H9 (cell line): ENCODE measurements at regions not wholly inside any gene's neighbourhood (a gene's known extent, or its start where the extent isn't known, plus 50 kb on each side); places are given as distances from the start of the nearest gene placed in this dataset.

Experiments
- DNase-seq: peaks from one replicate; pipeline ENCODE4 v3.0.0-alpha.2; 2017
- H2AFZ ChIP-seq: one replicate; pipeline ENCODE4 v1.6.1; 2013; ENCODE audit warnings: mild to moderate bottlenecking, low read length, control low read depth, moderate library complexity
- H2AK5ac ChIP-seq: 2 replicates; pipeline ENCODE4 v1.6.1; 2013; ENCODE audit warnings: low read length, control low read depth, mixed read lengths; ENCODE audit not compliant: insufficient read length
- H2BK120ac ChIP-seq: one replicate; pipeline ENCODE4 v1.6.1; 2013; ENCODE audit warnings: low read depth, mild to moderate bottlenecking, low read length, control low read depth, inconsistent platforms; ENCODE audit not compliant: poor library complexity, severe bottlenecking
- H2BK12ac ChIP-seq: 2 replicates; pipeline ENCODE4 v1.6.1; 2013; ENCODE audit warnings: low read length, control low read depth, mixed read lengths, low read depth; ENCODE audit not compliant: insufficient read length
- H2BK15ac ChIP-seq: 2 replicates; pipeline ENCODE4 v1.6.1; 2013; ENCODE audit warnings: low read depth, low read length, control low read depth
- H2BK20ac ChIP-seq: one replicate; pipeline ENCODE4 v1.6.1; 2013; ENCODE audit warnings: low read depth, mild to moderate bottlenecking, low read length, control low read depth, inconsistent platforms; ENCODE audit not compliant: poor library complexity, severe bottlenecking
- H2BK5ac ChIP-seq: 2 replicates; pipeline ENCODE4 v1.6.1; 2013; ENCODE audit warnings: low read length, control low read depth, mixed read lengths; ENCODE audit not compliant: insufficient read length
- H3K14ac ChIP-seq: 2 replicates; pipeline ENCODE4 v1.6.1; 2013; ENCODE audit warnings: low read length, control low read depth; ENCODE audit not compliant: insufficient read depth
- H3K18ac ChIP-seq: 2 replicates; pipeline ENCODE4 v1.6.1; 2013; ENCODE audit warnings: low read depth, mild to moderate bottlenecking, mixed read lengths, low read length, control low read depth; ENCODE audit not compliant: insufficient read length
- H3K23ac ChIP-seq: 2 replicates; pipeline ENCODE4 v1.6.1; 2013; ENCODE audit warnings: low read length, control low read depth, mixed read lengths, low read depth; ENCODE audit not compliant: insufficient read length
- H3K23me2 ChIP-seq: 2 replicates; pipeline ENCODE4 v1.6.1; 2013; ENCODE audit warnings: low read depth, mild to moderate bottlenecking, mixed read lengths, low read length, control low read depth; ENCODE audit not compliant: insufficient read length, poor library complexity, severe bottlenecking
- H3K27ac ChIP-seq: 2 replicates; pipeline ENCODE4 v1.5.1; 2013; ENCODE audit warnings: low read length, control low read depth, mixed read lengths, low read depth; ENCODE audit not compliant: insufficient read length
- H3K27me3 ChIP-seq: 2 replicates; pipeline ENCODE4 v1.6.1; 2013; ENCODE audit warnings: low read length, control low read depth, inconsistent platforms; ENCODE audit not compliant: insufficient read depth
- H3K4ac ChIP-seq: 2 replicates; pipeline ENCODE4 v1.6.1; 2013; ENCODE audit warnings: low read depth, mild to moderate bottlenecking, control low read depth, inconsistent platforms, low read length, moderate library complexity
- H3K4me1 ChIP-seq: 2 replicates; pipeline ENCODE4 v1.6.1; 2013; ENCODE audit warnings: low read length, control low read depth, inconsistent platforms; ENCODE audit not compliant: insufficient read depth
- H3K4me2 ChIP-seq: 2 replicates; pipeline ENCODE4 v1.6.1; 2013; ENCODE audit warnings: low read length, control low read depth, mixed read lengths; ENCODE audit not compliant: insufficient read length, insufficient read depth
- H3K56ac ChIP-seq: 2 replicates; pipeline ENCODE4 v1.6.1; 2013; ENCODE audit warnings: low read depth, mild to moderate bottlenecking, mixed read lengths, low read length, control low read depth; ENCODE audit not compliant: insufficient read length
- H3K79me1 ChIP-seq: 2 replicates; pipeline ENCODE4 v1.6.1; 2013; ENCODE audit warnings: low read depth, mild to moderate bottlenecking, moderate library complexity, low read length, control low read depth, inconsistent platforms; ENCODE audit not compliant: insufficient read depth, poor library complexity, severe bottlenecking
- H3K79me2 ChIP-seq: 2 replicates; pipeline ENCODE4 v1.6.1; 2013; ENCODE audit warnings: low read length, control low read depth, inconsistent platforms; ENCODE audit not compliant: insufficient read depth
- H3K9ac ChIP-seq: 2 replicates; pipeline ENCODE4 v1.6.1; 2013; ENCODE audit warnings: low read length, control low read depth, mixed read lengths; ENCODE audit not compliant: insufficient read length; ENCODE audit errors: extremely low read depth
- H3K9me3 ChIP-seq: one replicate; pipeline ENCODE4 v1.6.1; 2013; ENCODE audit warnings: low read depth, low read length, inconsistent platforms; ENCODE audit not compliant: control insufficient read depth
- H3T11ph ChIP-seq: one replicate; pipeline ENCODE4 v1.6.1; 2013; ENCODE audit warnings: mild to moderate bottlenecking, low read length, control low read depth, inconsistent platforms
- H4K20me1 ChIP-seq: one replicate; pipeline ENCODE4 v1.6.1; 2013; ENCODE audit not compliant: control insufficient read depth, insufficient read length, insufficient read depth
- H4K5ac ChIP-seq: 2 replicates; pipeline ENCODE4 v1.6.1; 2013; ENCODE audit warnings: low read depth, mild to moderate bottlenecking, mixed read lengths, low read length, control low read depth; ENCODE audit not compliant: insufficient read length
- H4K8ac ChIP-seq: replicated peaks from 2 replicates; pipeline ENCODE4 v1.6.1; 2013; ENCODE audit warnings: low read length, control low read depth, mixed read lengths, low read depth; ENCODE audit not compliant: insufficient read length
- H4K91ac ChIP-seq: 2 replicates; pipeline ENCODE4 v1.6.1; 2013; ENCODE audit warnings: low read depth, mild to moderate bottlenecking, moderate library complexity, mixed read lengths, low read length, control low read depth; ENCODE audit not compliant: insufficient read length
- H3K27ac Mint-ChIP-seq, 3 experiments: 2 replicates in 2 of 3; 3 replicates in 1 of 3; pipeline ENCODE4 v1.8.0; 2020 to 2021; ENCODE audit warnings: mixed read lengths in 3 of 3, mild to moderate bottlenecking in 1 of 3, moderate library complexity in 1 of 3
- H3K27me3 Mint-ChIP-seq: 2 replicates; pipeline ENCODE4 v1.8.0; 2021; ENCODE audit warnings: low read depth, mild to moderate bottlenecking, moderate library complexity, mixed read lengths
- H3K36me3 Mint-ChIP-seq, 3 experiments: 2 replicates in 2 of 3; 3 replicates in 1 of 3; pipeline ENCODE4 v1.8.0; 2020 to 2021; ENCODE audit warnings: low read depth in 3 of 3, mixed read lengths in 3 of 3; ENCODE audit not compliant: insufficient read depth in 1 of 3
- H3K4me1 Mint-ChIP-seq, 2 experiments: 2 replicates each; pipeline ENCODE4 v1.8.0; 2020; ENCODE audit warnings: mixed read lengths in 2 of 2
- H3K4me3 Mint-ChIP-seq, 2 experiments: 2 replicates in 1 of 2; 3 replicates in 1 of 2; pipeline ENCODE4 v1.8.0; 2020 to 2021; ENCODE audit warnings: mild to moderate bottlenecking in 2 of 2, mixed read lengths in 2 of 2, moderate library complexity in 1 of 2
- H3K9me3 Mint-ChIP-seq, 2 experiments: 2 replicates in 1 of 2; 3 replicates in 1 of 2; pipeline ENCODE4 v1.8.0; 2020; ENCODE audit warnings: mild to moderate bottlenecking in 2 of 2, mixed read lengths in 2 of 2, moderate library complexity in 1 of 2
- WGBS: extraction: QIAGEN DNeasy Blood & Tissue Kit; methylation state at CpG from one replicate; pipeline ENCODE4 v1.1.7; 2013; ENCODE audit warnings: missing lambda C conversion rate, low lambda C conversion rate, mixed read lengths; ENCODE audit not compliant: insufficient read length; ENCODE audit errors: extremely low coverage; 5-methylcytosine and 5-hydroxymethylcytosine counted together
- TF ChIP-seq, protein P1 (sequence below): fragments of 200-600 bp; sonication (generic); conservative IDR thresholded peaks from 3 replicates; pipeline ENCODE4 v1.8.0; 2021; ENCODE audit warnings: antibody characterized with exemption, mild to moderate bottlenecking

DNA sequence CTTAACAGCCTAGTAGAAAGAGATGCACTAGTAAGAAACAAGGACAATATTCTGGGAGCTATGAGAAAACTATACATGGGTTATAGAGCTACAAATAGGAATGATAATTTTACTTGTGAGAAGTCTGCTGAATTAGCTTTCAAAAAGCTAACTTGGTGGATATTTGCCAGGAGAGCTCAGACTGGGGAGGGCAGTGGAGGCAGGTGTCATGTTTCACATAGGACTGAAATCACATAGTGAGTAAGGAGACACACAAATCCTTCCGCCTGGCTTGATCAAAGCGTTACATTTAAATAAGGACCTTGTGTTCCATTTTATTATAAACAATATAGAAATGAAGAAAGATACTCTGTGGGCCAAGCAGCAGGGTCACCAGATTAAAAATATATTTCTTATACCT lies 235.0 kb downstream of the ISL1 start:
- H2AK5ac ChIP-seq = no peak overlapping the region
- no peak overlapping the region for H2BK15ac ChIP-seq
- H4K91ac ChIP-seq = no peak overlapping the region
- H3T11ph ChIP-seq = no peak overlapping the region
- no peak overlapping the region for H3K23ac ChIP-seq
- DNase-seq = no peak
- H3K4me3 Mint-ChIP-seq = no peak overlapping the region
- H3K27me3 ChIP-seq = no peaks in the 10 kb centered on the region
- H4K5ac ChIP-seq = no peak overlapping the region
- peaks cover 14 to 17% of the 10 kb centered on the region in 2 experiments for H3K4me1 Mint-ChIP-seq
- H3K9ac ChIP-seq = no peak overlapping the region
- no peak overlapping the region for H2BK5ac ChIP-seq
- no peak overlapping the region for H3K18ac ChIP-seq
- no peak overlapping the region for H2AFZ ChIP-seq
- H3K79me2 ChIP-seq = no peaks in the 10 kb centered on the region
- H3K14ac ChIP-seq = no peak overlapping the region
- no CpG with 5 or more reads among the region's 2 CpGs for WGBS
- no peak overlapping the region for H2BK120ac ChIP-seq
- TF ChIP-seq, protein P1, sequence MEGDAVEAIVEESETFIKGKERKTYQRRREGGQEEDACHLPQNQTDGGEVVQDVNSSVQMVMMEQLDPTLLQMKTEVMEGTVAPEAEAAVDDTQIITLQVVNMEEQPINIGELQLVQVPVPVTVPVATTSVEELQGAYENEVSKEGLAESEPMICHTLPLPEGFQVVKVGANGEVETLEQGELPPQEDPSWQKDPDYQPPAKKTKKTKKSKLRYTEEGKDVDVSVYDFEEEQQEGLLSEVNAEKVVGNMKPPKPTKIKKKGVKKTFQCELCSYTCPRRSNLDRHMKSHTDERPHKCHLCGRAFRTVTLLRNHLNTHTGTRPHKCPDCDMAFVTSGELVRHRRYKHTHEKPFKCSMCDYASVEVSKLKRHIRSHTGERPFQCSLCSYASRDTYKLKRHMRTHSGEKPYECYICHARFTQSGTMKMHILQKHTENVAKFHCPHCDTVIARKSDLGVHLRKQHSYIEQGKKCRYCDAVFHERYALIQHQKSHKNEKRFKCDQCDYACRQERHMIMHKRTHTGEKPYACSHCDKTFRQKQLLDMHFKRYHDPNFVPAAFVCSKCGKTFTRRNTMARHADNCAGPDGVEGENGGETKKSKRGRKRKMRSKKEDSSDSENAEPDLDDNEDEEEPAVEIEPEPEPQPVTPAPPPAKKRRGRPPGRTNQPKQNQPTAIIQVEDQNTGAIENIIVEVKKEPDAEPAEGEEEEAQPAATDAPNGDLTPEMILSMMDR = no peak
- H3K27me3 Mint-ChIP-seq = no peaks in the 10 kb centered on the region
- no peaks in the 10 kb centered on the region for H3K36me3 Mint-ChIP-seq
- no peak overlapping the region for H3K56ac ChIP-seq
- H3K4me2 ChIP-seq = no peak overlapping the region
- H3K23me2 ChIP-seq = no peaks in the 10 kb centered on the region
- no peak overlapping the region for H4K8ac ChIP-seq
- H3K79me1 ChIP-seq = no peaks in the 10 kb centered on the region
- peaks cover 4% of the 10 kb centered on the region; the same call in 1 of the 2 replicates for H3K4me1 ChIP-seq
- H3K4ac ChIP-seq = no peak overlapping the region
- H4K20me1 ChIP-seq = no peaks in the 10 kb centered on the region
- no peak overlapping the region for H2BK20ac ChIP-seq
- no peak overlapping the region for H2BK12ac ChIP-seq
- no peak overlapping the region for H3K27ac Mint-ChIP-seq
- no peaks in the 10 kb centered on the region for H3K9me3 Mint-ChIP-seq
- H3K27ac ChIP-seq = no peak overlapping the region
- no peaks in the 10 kb centered on the region for H3K9me3 ChIP-seq
